ENCODE measurements at regions not wholly inside any gene's neighbourhood (a gene's known extent, or its start where the extent isn't known, plus 50 kb on each side); places are given as distances from the start of the nearest gene placed in this dataset.
"Not testable (repeated sequence)": the region's sequence is repeated elsewhere in the genome, so short reads cannot be mapped to it uniquely, and the experiment has no call there.

DNA sequence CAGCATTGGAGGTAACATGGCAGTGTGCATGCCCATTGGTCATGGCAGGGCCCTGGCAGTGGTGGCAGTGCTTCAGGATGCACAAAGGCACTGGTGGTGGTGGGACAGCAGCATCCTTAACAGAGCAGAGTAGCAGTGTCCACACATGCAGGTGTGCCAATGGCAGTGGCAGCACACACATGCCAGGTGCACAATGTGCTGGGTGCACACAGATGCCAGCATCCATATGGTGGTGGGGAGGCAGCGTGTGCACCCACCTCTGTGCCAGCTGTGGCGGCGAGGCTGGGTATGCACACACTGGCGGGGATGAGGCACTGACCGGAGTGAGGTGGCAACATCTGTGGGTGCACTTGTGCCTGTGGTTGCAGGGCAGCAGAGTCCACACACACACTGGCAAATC lies 150.6 kb downstream of the SI start:
- no peak for DNase-seq

- no peak for DNase-seq
Measured at GRCh38 chr3:164918905-164919304, 159.4 kb downstream of the SI start.

- DNase-seq: no peak
Measured at GRCh38 chr3:164912916-164913315, 165.4 kb downstream of the SI start.

- DNase-seq: no peak
Measured at GRCh38 chr3:164903820-164904451, 174.4 kb downstream of the SI start.

DNA sequence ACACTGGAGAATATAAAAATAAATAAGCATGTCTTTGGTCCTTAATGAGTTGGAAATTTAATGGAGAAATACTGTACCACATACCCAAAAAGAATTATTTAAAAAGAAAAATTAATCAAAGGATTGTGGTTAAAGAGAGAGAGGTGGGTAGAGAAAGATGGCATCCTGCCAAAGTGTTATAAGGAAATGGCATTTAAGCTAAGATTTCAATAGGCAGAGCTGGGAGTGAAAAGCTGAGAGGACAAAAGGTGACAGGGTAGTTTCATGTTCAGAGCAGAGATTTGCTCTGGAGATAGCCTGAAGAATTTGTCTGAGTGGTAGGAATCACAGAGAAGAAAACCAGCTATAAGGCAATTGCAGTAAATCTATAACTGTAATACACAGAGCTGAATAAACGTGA lies 181.0 kb downstream of the SI start:
- DNase-seq: no peak

- no peak for DNase-seq
Measured at GRCh38 chr3:164890061-164890460, 188.2 kb downstream of the SI start.

DNA sequence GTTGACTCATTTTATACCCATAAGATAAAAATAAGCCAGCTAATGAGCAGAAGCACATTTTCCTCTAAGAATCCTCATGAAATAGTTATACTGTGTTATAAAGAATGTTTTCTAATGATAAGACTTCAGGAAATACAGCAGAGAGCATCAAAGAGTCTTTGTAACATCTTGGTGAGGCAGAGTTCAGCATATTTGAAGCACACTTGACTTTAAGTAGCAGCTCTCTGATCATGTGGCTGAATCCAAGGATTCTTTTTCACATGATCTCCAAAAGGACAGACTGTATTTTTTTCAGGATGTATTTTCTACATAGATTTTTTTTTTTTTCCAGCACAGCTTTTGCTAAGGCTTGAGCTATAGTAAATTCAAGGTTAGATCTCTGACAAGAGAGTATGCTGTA lies 195.1 kb downstream of the SI start:
- DNase-seq: no peak

GRCh38 chr3:164879201-164879600 lies 199.1 kb downstream of the SI start:
- no peak for DNase-seq

GRCh38 chr3:164864454-164864853 lies 213.8 kb downstream of the SI start:
- DNase-seq: no peak

DNA sequence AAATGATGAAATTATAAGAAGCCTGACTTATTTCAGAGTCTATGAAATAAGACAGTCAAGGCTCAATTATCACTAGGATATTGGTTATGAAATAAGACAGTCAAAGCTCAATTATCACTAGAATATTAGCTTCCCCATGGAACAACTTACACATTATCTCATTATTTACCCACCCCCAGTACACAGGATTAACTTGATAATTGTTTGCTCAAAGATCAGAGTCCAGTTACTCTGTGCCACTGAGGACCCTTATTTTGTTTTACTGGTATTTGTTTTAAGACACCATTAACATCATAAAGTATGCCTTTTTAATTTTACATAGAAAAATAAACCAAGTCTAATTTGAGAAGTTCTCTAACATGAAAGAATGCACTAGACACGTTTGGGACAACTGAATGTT lies 225.4 kb downstream of the SI start:
- no peak for DNase-seq

GRCh38 chr3:164851905-164852304 lies 226.4 kb downstream of the SI start:
- DNase-seq: no peak

GRCh38 chr3:164851204-164851603 lies 227.1 kb downstream of the SI start:
- no peak for DNase-seq

DNA sequence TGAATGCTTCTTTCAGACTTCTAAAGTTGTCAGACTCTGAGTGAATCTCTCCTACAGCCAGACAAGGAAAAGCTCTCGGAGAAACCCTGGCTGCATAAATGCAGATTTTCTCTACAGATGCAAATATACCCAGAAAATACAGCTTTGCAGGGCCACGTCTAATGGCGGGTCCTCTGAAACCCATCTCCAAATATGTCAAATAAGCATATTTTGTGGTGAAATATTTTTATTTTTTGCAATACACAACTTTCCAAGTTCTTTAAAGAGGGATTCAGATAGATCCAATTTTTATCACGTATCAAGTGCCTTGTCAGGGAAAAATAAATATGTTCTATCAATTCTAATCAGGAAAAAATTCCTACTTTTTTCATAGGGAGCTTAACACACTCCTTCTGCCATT lies 229.4 kb downstream of the SI start:
- no peak for DNase-seq

DNA sequence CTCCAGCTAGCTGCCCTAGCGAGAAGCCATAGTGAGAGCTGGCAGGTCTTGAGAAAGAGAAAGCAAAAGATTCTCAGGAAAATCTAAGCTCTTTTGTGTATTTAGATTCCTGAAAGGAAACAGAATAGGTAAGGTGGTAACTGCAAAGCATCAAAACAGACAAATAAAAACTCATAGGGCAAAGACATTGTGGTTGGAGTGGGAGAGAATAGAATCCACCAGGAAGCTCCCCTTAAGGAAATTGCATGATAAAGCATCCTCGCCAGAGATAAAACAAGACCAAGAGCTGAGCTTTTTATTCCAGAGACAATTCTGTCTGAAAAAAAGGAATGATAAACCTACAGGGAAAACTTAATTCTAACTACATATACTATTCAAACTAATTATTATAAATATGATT lies 232.6 kb downstream of the SI start:
- DNase-seq: no peak

DNA sequence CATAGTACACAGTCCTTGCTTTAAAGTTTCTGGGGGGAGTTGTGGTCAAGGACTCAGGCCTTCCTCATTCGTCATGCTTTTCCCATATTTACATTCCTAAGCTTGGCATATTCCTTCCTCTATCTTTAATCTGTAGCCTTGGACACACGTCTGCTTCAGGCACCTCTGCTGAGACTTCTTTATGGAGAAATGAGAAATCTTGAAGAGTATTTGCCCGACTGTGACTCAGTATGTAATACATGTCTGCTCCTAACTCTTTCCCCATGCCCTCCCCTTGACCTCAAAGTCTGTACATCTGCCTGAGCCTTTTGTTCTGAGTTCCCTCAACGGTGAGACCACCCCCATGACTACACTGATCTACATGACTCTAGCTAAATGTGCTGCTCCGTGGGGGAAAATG lies 246.1 kb downstream of the SI start:
- DNase-seq: no peak

GRCh38 chr3:164818318-164818717 lies 260.0 kb downstream of the SI start:
- no peak for DNase-seq

GRCh38 chr3:164814106-164814505 lies 264.2 kb downstream of the SI start:
- DNase-seq: no peak

DNA sequence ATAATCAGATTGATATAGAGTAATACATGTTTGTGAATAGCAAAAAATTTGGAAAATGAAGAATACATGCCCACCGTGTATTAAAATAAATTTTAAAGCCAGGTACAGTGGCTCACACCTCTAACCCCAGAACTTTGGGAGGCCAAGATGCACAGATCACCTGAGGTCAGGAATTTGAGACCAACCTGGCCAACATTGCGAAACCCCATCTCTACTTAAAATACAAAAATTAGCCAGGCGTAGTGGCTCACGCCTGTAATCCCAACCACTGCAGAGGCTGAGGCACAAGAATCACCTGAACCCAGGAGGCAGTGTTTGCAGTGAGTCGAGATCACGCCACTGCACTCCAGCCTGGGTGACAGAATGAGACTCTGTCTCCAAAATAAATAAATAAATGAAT lies 266.3 kb downstream of the SI start:
- DNase-seq: no peak

DNA sequence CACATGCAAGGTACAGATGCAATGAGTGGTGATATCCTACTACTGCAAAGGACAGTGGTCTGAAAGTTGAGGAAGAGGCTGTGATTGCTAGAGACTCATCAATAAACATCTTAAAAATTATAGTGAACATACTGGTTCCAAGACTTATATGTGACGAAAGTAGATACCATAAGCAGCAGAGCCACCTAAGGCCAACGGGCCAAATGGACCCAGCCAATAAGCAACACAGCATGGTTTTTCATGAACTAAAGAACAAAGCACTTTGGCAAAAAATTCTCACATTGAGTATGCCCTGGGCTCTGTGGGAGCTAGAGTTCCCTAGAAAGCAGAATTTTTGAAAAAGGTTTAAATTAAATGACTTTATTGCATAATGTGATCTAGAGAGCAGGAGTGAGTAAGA lies 272.1 kb downstream of the SI start:
- no peak for DNase-seq

- no peak for DNase-seq
Measured at GRCh38 chr3:164794099-164794498, 284.2 kb downstream of the SI start.

- DNase-seq: no peak
Measured at GRCh38 chr3:164791263-164791662, 287.0 kb downstream of the SI start.

GRCh38 chr3:164784407-164784806 lies 293.9 kb downstream of the SI start:
- not testable (repeated sequence) for DNase-seq

DNA sequence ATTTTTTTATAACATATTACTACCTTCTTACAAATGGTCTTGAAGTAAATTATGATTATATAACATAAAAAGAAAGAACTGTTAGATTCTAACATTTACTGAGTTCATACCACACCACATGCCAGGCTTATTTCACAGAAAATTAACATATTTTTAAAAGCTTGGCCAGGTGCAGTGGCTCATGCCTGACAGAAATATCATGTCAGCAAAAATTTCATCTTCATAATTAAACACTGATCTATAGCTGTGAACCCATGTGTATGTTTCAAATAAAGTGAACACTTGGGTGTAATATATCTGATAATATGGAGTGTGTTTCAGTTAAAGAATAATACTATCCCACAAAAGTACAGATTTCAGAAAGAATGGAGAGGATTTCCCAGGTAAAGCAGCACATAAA lies 296.5 kb downstream of the SI start:
- no peak for DNase-seq

- no peak for DNase-seq
Measured at GRCh38 chr3:164779816-164780215, 298.5 kb downstream of the SI start.

GRCh38 chr3:164752812-164753211 lies 325.5 kb downstream of the SI start:
- no peak for DNase-seq

DNA sequence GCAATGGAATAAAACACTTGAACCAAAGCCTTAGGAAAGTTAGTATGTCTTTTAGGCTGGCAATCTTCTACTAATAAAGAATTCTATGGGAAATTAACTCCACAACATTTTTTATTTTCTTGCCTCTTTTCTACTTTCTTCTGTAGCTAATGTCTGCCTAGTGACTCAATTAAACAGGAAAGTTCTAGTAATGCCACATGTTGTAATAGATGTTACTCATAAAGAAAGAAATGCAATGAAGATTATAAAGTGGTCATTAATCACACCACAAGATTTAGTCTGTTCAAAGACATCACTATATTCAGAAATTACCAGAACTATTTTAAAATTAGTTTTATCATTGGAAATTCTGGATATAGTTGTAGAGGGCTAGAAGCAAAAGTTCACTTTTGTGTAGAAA lies 329.7 kb downstream of the SI start:
- DNase-seq: no peak
